T-helper 1 cell treated with Interleukin-12 subunit alpha and Interleukin-12 subunit beta and Interleukin-4 antibody, amounts not matched to agents 30 ng/mL and 1 ng/mL, for 36 hours (primary cell): ENCODE measurements at regions not wholly inside any gene's neighbourhood (a gene's known extent, or its start where the extent isn't known, plus 50 kb on each side); places are given as distances from the start of the nearest gene placed in this dataset.

Experiments used
- intact Hi-C: fragments of 100-400 bp; cut with micrococcal nuclease; formaldehyde crosslinking; loops from one replicate; pipeline ENCODE4 v1.15.1; 2024

GRCh38 chr5:135236228-135236907 is 162.7 kb downstream of the MACROH2A1 start:
- intact Hi-C loops: no loop called here

- intact Hi-C loops: no loop called here
Measured at GRCh38 chr5:135235551-135236227, 163.3 kb downstream of the MACROH2A1 start.

- intact Hi-C loops: no loop called here
Measured at GRCh38 chr5:135234666-135235401, 164.2 kb downstream of the MACROH2A1 start.

- intact Hi-C loops: no loop called here
Measured at GRCh38 chr5:135234242-135234641, 164.8 kb downstream of the MACROH2A1 start.

GRCh38 chr5:135233477-135233876 is 165.6 kb downstream of the MACROH2A1 start:
- intact Hi-C loops: no loop called here

- intact Hi-C loops: no loop called here
Measured at GRCh38 chr5:135232958-135233357, 166.1 kb downstream of the MACROH2A1 start.

- intact Hi-C loops: no loop called here
Measured at GRCh38 chr5:135231289-135231688, 167.7 kb downstream of the MACROH2A1 start.

- intact Hi-C loops: no loop called here
Measured at GRCh38 chr5:135230251-135230925, 168.6 kb downstream of the MACROH2A1 start.

GRCh38 chr5:135229679-135230132 is 169.3 kb downstream of the MACROH2A1 start:
- intact Hi-C loops: no loop called here

GRCh38 chr5:135229122-135229521 is 169.9 kb downstream of the MACROH2A1 start:
- intact Hi-C loops: no loop called here

GRCh38 chr5:135228222-135228621 is 170.8 kb downstream of the MACROH2A1 start:
- intact Hi-C loops: no loop called here

GRCh38 chr5:135227064-135228022 is 171.7 kb downstream of the MACROH2A1 start:
- intact Hi-C loops: no loop called here

GRCh38 chr5:135225856-135226560 is 173.0 kb downstream of the MACROH2A1 start:
- intact Hi-C loops: no loop called here

- intact Hi-C loops: no loop called here
Measured at GRCh38 chr5:135223891-135224625, 175.0 kb downstream of the MACROH2A1 start.

GRCh38 chr5:135223404-135223803 is 175.6 kb downstream of the MACROH2A1 start:
- intact Hi-C loops: no loop called here

GRCh38 chr5:135222771-135223170 is 176.3 kb downstream of the MACROH2A1 start:
- intact Hi-C loops: no loop called here

GRCh38 chr5:135222171-135222681 is 176.8 kb downstream of the MACROH2A1 start:
- intact Hi-C loops: no loop called here

- intact Hi-C loops: no loop called here
Measured at GRCh38 chr5:135221696-135222095, 177.3 kb downstream of the MACROH2A1 start.

- intact Hi-C loops: no loop called here
Measured at GRCh38 chr5:135221187-135221473, 177.9 kb downstream of the MACROH2A1 start.
